ENCODE measurements at regions not wholly inside any gene's neighbourhood (a gene's known extent, or its start where the extent isn't known, plus 50 kb on each side); places are given as distances from the start of the nearest gene placed in this dataset.

- intact Hi-C loops (cut with micrococcal nuclease; ENCODE audit: unreplicated experiment) = no loop called here
- H3K9me3 ChIP-seq (ENCODE audit: low read length) = no peaks in the 10 kb centered on the region
- no peak overlapping the region for H3K9ac ChIP-seq (ENCODE audit: insufficient read depth, low read depth, low read length)
- no TSS peak for BruUV-seq (replicated peaks)
- no peak overlapping the region for H2AFZ ChIP-seq (ENCODE audit: low read length)
- no peaks in the 10 kb centered on the region for H3K27me3 ChIP-seq (ENCODE audit: control insufficient read depth in 1 of 2, insufficient read depth in 2 of 2, low read length in 2 of 2)
- in situ Hi-C loops (cut with HindIII; ENCODE audit: extremely low pct_ligation_motif_present, low pct_unique_long_range_greater_than_20kb) = no loop called here
- no peaks in the 10 kb centered on the region for H3K36me3 ChIP-seq (replicated peaks in 1 of 2; ENCODE audit: control insufficient read depth in 1 of 2, insufficient read depth in 2 of 2, low read length in 2 of 2)
- no peak overlapping the region for H3K4me2 ChIP-seq (ENCODE audit: low read depth, low read length)
- TF ChIP-seq ZNF770 (CRISPR knock-in tag; IDR thresholded peaks at IDR 0.05) (no peak), ZNF224 (CRISPR knock-in tag; IDR thresholded peaks at IDR 0.05) (no peak), YEATS4 (CRISPR knock-in tag; IDR thresholded peaks at IDR 0.05; ENCODE audit: borderline replicate concordance) (no peak), ZNF337 (CRISPR knock-in tag; IDR thresholded peaks at IDR 0.05; ENCODE audit: borderline replicate concordance, low read depth) (no peak), REL (CRISPR knock-in tag; conservative IDR thresholded peaks at IDR 0.05) (no peak), FOXA1 (IDR thresholded peaks at IDR 0.05) (no peak), FOXA1 (CRISPR knock-in tag; IDR thresholded peaks at IDR 0.05) (no peak), ZNF431 (CRISPR knock-in tag; IDR thresholded peaks at IDR 0.05; ENCODE audit: borderline replicate concordance, low read depth) (no peak), ZSCAN30 (CRISPR knock-in tag; IDR thresholded peaks at IDR 0.05) (no peak)
- no peaks in the 10 kb centered on the region for H3K4me1 ChIP-seq (ENCODE audit: insufficient read depth, low read length)
- DNase-seq (ENCODE audit: low spot score) (no peak), FAIRE-seq (no peak), ATAC-seq (no peak)
- H3K79me2 ChIP-seq (ENCODE audit: insufficient read depth, low read length) = no peaks in the 10 kb centered on the region
- no peak overlapping the region for H3K27ac ChIP-seq (ENCODE audit: extremely low read length, insufficient read depth, low read length)
- ChIA-PET CTCF (ENCODE audit: low intra/inter-chr PET ratio, low total read pairs) (no interaction called here), POLR2A (no interaction called here)
- H4K20me1 ChIP-seq (ENCODE audit: insufficient read depth, low read length) = no peaks in the 10 kb centered on the region
- H3K4me3 ChIP-seq (replicated peaks in 1 of 3; ENCODE audit: insufficient read depth in 1 of 3, low read depth in 2 of 3, low read length in 3 of 3) = no peak overlapping the region
Measured at GRCh38 chr18:30852980-30853379, 189.6 kb downstream of the DSC3 start.

- H3K4me1 ChIP-seq (ENCODE audit: insufficient read depth, low read length) = no peaks in the 10 kb centered on the region
- H4K20me1 ChIP-seq (ENCODE audit: insufficient read depth, low read length) = no peaks in the 10 kb centered on the region
- no peak overlapping the region for H3K4me3 ChIP-seq (replicated peaks in 1 of 3; ENCODE audit: insufficient read depth in 1 of 3, low read depth in 2 of 3, low read length in 3 of 3)
- no peak overlapping the region for H3K4me2 ChIP-seq (ENCODE audit: low read depth, low read length)
- no peaks in the 10 kb centered on the region for H3K79me2 ChIP-seq (ENCODE audit: insufficient read depth, low read length)
- H3K27ac ChIP-seq (ENCODE audit: extremely low read length, insufficient read depth, low read length) = no peak overlapping the region
- ChIA-PET CTCF (ENCODE audit: low intra/inter-chr PET ratio, low total read pairs) (no interaction called here), POLR2A (no interaction called here)
- no peaks in the 10 kb centered on the region for H3K9me3 ChIP-seq (ENCODE audit: low read length)
- no TSS peak for BruUV-seq (replicated peaks)
- H2AFZ ChIP-seq (ENCODE audit: low read length) = no peak overlapping the region
- in situ Hi-C loops (cut with HindIII; ENCODE audit: extremely low pct_ligation_motif_present, low pct_unique_long_range_greater_than_20kb) = no loop called here
- 0% methylated on average over 2 of the region's 2 CpGs for WGBS (ENCODE audit: low lambda C conversion rate)
- DNase-seq (ENCODE audit: low spot score) (no peak), ATAC-seq (no peak), FAIRE-seq (no peak)
- no peak overlapping the region for H3K9ac ChIP-seq (ENCODE audit: insufficient read depth, low read depth, low read length)
- H3K27me3 ChIP-seq (ENCODE audit: control insufficient read depth in 1 of 2, insufficient read depth in 2 of 2, low read length in 2 of 2) = no peaks in the 10 kb centered on the region
- intact Hi-C loops (cut with micrococcal nuclease; ENCODE audit: unreplicated experiment) = no loop called here
- H3K36me3 ChIP-seq (replicated peaks in 1 of 2; ENCODE audit: control insufficient read depth in 1 of 2, insufficient read depth in 2 of 2, low read length in 2 of 2) = no peaks in the 10 kb centered on the region
- TF ChIP-seq ATF7 (IDR thresholded peaks at IDR 0.05) (no peak), ATF7 (CRISPR knock-in tag; IDR thresholded peaks at IDR 0.05) (no peak), TP53 (CRISPR knock-in tag; conservative IDR thresholded peaks at IDR 0.05) (no peak), ARNT (IDR thresholded peaks at IDR 0.05) (no peak), ZNF335 (CRISPR knock-in tag; IDR thresholded peaks at IDR 0.05) (no peak), NCOA2 (CRISPR knock-in tag; IDR thresholded peaks at IDR 0.05) (no peak), UBTF (CRISPR knock-in tag; IDR thresholded peaks at IDR 0.05) (no peak)
- TF ChIP-seq, protein P1, sequence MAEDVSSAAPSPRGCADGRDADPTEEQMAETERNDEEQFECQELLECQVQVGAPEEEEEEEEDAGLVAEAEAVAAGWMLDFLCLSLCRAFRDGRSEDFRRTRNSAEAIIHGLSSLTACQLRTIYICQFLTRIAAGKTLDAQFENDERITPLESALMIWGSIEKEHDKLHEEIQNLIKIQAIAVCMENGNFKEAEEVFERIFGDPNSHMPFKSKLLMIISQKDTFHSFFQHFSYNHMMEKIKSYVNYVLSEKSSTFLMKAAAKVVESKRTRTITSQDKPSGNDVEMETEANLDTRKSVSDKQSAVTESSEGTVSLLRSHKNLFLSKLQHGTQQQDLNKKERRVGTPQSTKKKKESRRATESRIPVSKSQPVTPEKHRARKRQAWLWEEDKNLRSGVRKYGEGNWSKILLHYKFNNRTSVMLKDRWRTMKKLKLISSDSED (CRISPR knock-in tag; IDR thresholded peaks at IDR 0.05) = no peak
Measured at GRCh38 chr18:30852541-30852940, 190.0 kb downstream of the DSC3 start.
